ENCODE measurements at regions not wholly inside any gene's neighbourhood (a gene's known extent, or its start where the extent isn't known, plus 50 kb on each side); places are given as distances from the start of the nearest gene placed in this dataset.
"Not testable (repeated sequence)": the region's sequence is repeated elsewhere in the genome, so short reads cannot be mapped to it uniquely, and the experiment has no call there.

DNA sequence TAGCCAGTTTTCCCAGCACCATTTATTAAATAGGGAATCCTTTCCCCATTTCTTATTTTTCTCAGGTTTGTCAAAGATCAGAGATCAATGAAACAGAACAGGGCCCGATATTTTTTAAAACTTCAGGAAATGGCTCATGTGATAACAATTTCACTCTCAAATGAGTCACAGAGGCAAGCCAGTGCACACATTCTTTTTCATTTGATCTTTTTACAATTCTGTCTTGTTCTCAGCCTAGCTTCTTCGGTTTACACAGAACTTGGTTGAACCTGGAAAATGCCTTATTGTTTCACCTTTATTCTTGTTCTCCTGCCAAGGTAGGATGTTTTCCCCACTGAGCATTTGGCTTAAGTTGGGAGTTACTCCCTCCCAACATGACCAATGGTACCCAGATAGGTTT, 258.9 kb downstream of the COL12A1 start:
- DNase-seq = no peak

DNA sequence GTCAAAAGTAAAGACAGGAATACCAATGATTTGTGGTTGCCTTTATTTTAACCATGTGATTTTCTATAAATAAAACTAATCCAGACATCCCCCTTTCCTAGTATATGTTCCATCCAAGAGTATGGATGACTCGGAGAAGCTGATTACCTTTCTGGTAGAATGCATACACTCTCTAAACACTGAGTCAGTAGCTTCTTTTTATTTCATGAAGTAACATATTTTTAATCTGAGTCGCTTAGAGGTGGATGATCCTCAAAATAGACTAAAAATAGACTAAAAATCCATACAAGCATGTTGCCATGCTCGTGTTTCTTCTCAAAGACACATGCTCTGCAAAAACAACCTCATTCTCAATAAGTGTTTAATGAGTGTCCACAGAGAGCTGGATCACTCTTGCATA, 263.7 kb downstream of the COL12A1 start:
- no peak for DNase-seq

DNA sequence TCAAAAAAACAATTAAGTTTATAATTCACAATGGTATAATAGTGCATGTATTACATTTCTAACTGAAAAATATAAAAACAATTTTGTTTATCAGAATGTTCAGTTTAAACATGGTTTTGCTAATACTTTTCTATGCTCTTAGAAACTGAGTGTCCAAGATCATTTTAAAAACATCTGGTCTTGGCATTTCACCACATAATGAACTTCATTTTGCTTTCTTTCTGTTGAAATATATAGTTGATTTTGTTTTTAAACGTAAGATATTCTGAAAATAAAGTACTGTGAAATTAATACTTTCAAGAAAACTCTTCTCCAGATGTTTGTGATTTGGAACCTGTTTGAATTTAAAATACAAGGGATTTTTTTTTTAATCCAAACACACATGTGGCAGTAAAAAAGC, 264.4 kb downstream of the COL12A1 start:
- no peak for DNase-seq

DNA sequence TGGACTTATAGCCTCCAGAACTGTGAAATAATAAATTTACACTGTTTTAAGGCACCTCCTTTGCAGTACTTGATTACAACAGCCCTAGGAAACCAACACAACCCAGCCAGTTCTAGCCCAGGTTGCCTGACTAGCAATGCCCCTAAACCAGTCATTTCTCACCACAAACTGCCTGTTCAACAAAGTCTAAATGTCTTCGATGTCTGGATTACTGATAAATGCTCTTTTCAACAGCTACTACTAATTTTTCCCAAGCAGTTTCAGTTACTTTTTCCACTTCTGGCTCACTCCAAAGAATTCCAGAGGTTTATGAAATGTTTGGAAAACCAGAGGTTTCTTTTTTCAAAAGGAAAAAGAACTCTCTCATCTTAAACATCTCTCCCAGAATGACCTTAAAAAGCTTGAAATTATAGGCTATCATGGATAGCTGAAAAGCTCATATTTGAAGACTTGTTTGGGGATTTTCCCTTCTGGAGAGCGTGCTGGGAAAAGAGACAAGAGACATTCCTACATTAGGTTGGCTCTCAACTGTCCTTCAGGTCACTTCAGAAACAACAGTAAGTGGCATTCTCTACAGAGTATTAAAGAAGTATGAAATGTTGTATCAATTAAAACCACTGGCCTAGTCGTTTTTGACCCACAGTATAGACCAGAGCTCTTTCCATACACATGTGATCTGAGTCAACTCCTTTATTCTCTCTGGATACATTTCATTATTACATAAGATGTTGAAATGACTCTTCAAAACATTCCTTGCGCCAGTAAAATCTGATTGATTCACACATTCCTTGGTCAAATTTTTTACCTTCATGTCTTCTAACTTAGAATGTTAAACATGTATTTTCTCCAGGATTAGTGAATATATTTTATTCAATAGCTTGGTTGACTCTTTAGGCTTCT, 265.9 kb downstream of the COL12A1 start:
- DNase-seq = no peak

DNA sequence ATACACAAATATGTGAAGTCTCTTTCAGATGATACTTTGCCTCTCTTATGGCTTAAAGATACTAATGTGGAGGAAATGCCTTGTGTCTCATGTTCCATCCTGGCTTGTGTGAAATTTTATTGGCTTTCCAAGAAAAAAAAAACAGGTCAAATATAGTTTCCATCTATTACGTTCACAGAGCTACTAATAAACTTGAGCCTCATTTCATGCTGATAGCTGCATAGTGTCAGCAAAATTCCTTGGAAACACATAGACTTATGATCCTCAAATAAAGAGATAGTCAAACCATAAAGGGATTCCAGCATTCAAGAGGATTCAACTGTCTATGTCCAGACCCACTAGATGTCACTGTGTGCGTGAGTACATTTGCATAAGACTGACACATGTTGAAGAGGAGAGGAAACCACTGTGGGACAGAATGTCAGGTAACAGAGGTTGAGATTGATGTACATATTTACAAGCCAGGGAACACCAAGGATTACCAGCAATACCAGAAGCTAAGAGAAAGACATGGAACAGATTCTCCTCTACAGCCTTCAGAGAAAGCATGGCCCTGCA, 266.6 kb downstream of the COL12A1 start:
- no peak for DNase-seq

DNA sequence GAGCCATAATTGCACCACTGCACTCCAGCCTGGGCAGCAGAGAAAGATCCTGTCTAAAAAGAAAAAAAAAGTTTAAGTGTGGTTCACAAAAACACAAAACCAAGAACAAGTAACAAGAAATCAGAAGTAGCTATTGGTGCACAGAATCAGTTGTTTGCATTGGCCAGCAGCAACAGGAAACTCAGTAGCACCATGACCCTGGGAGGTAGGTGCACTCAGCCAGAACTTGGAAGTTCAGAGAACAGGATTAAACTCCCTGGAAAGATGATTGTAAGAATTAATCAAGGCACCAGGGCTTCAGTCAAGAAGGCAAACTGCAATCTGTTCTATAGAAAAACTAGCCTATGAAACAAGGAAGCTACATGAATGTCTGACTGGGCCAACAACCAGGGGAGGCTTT, 267.9 kb downstream of the COL12A1 start:
- DNase-seq = no peak

DNA sequence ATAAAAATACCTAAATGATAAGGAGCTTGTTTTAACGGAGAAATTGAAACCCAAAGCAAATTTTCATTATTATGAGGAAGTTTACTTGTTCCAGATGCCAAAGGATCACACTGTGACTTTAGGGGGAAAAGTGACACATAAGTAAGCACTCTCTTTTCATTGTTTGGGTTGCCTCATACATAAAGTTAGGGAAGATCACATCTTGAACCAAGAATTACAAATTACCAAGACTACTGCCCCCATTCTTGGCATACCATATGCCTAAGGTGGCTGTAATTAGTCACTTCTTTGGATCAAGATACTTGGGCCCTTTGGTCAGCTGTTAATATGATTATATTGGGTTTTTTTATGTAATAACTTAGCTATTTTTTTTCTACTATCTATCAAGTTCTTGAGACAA, 269.0 kb downstream of the COL12A1 start:
- no peak for DNase-seq

DNA sequence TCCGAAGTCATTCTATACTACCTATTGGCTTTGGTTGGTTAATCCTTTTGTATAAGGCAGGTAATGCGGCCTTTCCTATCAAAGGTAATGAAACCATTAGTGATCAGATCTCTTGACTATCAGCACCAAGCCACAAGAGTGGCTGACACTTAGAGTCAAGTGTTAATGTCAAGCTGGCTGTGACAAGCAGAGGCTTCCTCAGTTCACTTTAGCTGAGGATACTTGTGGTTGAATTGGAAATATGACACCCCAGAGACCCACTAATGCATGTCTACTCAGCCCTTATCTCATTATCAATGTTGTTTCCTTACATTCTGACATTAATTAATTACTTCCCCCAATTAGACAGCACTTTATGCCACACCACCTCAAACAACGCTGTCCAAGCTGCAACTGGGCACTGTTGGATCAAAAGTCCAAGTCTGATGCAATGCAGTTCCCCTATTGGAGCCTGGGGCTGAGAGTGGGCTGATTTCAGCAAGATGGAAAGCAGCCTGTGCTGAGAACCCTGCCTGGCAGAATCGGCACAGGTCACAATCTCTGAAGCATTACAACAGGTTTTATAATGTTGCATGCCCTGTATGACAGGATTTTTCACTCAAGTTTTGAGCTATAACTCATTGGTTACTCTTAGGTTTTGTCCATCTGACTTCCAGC, 273.5 kb downstream of the COL12A1 start:
- no peak for DNase-seq

DNA sequence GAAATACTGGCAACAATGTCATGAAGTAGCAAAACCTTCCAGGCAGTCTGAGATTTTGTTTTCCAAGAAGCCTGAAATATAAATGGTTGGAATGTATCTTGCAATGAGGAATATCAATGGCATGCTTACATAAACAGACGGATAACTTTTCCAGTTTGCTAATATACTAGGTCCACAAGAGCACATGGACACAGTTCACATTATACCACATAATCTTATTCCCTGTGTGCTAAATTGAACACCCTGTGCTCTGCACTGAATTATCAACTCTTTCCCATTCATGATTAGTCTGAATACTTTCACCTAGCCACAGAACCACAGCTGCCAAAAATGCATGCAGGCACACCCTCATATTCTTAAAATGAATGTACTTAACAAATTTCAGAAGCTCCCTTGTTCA, 274.3 kb downstream of the COL12A1 start:
- no peak for DNase-seq

DNA sequence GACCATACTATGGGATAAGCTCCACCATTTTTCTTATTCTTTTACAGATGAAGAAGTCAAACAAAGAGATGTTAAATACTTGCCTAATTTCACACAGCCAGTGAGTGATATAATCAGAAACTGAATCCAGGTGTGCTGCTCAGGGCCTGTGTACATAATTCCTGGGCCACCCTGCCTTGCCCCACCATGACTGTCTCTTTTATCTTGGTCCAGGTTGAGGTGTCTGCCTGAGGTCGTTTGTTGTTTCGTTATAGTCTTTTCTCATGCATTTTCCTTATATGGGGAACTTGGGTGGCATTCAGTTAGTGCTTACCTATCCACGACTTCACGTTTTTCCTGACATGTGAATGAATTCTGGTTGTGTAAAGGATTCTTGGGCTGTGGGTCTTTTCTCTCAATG, 277.6 kb downstream of the COL12A1 start:
- DNase-seq = no peak

DNA sequence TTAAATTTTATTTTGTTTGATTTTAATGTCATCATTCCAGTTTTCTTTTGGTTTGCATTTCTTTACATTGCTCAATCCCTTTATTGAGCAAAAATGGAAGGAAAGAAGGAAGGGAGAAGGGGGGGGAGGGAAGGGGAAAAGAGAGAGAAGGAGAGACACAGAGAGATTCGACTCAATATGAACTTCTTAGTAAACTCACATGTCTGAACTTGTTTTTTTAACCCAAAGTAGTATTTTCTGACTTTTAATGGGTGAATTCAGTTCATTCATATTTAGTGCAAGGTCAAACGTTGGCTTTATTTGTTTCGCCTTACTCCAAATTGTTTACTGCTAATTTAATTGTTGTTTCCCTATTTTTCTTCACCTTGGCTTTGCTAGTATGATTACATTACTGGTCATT, 278.6 kb downstream of the COL12A1 start:
- no peak for DNase-seq

DNA sequence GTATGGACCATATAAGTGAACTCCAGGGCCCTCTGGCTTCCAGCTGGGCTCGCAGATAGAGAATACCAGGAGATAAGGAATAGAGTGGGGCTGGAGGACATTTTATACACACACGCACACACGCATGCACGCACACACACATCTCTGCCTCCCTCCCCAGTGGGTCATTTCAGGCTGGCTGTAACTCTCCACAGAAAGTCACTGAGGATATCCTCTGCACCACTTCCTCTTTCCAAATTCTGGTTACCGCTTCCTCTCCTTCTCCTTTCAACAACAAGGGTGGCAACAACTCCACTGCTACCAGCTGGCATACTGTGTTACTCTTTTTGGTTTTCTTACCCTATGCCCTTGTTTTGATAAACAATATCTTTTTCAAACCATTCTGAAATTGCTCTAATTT, 280.2 kb downstream of the COL12A1 start:
- DNase-seq = peak; percentile 24

DNA sequence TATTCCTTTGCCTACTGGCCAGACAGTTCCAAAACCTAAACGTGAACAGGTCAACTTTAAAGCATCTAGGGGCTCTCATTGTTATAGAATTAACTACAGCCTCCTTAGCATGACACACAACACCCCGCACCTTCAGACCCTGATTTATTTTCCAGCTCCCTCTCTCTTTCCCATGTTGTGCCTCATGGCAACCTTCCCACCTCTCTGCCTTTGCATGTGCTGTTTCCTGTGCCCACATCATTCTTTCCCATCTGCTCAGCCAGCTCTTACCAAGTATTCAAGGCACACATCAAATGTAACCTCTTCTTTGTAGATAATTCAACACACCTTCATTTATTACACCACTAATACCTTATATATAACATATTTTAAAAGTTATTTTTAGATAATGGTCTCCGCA, 291.0 kb downstream of the COL12A1 start:
- no peak for DNase-seq

DNA sequence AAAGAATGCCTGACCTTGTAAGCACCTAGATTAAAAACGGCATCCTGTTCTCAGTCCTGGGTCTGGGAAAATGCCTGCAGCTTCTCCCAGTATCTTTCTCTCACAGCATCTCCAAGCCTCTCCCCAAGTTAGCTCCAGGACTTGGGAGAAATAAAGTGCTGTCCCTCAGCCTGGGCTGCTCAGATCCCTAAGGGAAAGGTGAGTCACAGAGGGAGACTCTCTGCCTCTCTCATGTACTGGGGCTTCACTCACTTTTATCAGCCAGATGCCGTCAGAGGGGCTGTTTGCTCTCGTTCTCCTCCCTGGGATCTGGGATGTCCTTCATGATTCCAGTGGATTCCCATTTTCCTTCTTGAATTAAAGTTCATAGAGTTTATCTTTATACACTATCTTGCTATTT, 293.6 kb downstream of the COL12A1 start:
- no peak for DNase-seq

DNA sequence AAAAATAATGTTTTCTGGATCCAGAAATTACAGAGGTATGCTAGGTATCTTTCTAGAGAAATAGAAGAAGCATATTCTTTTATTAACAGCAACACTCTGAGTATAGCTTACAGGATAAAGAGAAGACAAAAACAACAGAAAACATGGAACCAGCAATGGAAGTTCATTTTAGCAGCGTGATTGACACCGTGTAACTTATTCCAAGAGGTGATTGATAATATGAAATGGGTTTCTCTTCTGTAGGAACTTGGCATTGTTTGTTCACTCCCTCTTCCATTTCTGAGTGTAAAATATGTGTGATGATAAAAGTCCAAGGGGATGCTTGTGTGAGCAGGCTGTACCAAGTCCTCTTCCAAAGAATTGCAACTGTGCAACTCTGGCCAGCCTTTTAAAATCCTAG, 303.0 kb downstream of the COL12A1 start:
- no peak for DNase-seq

DNA sequence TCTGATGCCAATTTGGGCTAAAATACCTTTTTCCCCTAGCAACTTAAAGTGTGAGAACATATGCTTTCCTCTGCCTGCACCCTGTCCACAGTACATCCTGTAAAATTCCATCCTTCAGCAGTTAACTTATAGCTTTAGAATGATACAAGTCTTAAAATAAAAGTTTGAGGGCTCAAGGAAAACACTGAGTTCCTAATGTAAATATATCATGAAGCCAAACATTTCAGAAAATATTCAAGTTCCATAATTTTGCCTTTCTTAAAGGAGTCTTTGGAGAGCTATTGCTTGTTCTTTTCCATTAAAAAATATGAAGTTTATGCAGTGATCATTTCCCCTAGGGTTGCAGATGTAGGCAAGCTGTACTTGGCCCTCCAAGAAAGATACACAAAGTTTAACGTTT, 303.8 kb downstream of the COL12A1 start:
- no peak for DNase-seq

DNA sequence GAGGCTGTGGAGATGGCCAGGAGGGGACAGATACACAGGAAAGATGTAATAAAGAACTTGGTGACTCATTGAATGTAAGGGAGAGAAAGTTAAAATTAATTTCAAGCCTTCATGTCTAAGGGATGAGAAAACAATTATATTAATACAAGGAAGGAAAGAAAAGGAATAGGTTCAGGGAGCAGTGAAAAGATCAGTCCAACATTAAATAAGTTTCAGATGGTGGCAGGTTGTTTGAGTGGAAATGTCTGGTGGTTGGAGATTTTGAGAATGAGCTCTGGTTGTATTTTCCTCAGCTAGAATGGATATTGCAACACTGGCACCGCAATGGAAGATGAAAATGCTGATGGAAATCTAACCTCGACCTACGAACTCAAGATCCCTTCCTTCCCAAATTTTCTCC, 304.3 kb downstream of the COL12A1 start:
- DNase-seq = no peak

DNA sequence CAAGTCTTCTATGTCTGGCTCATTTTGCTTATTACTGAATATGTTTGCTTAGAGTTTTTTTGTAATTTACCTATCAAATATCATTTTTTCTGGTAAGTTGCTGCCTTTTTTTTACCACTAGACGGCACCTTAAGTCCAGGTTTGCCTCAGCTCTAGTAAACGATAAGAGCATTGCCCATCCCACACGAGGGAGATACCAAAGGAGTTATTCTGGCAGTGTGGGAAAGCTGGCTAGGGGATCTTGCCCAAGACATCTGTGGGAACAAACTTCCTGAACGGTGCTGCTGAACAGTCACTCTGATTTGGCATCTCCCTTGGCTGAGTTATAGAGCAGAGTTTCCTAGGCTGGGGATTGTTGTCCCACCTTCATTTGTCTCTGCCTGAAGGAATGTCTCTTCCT, 306.4 kb downstream of the COL12A1 start:
- no peak for DNase-seq

DNA sequence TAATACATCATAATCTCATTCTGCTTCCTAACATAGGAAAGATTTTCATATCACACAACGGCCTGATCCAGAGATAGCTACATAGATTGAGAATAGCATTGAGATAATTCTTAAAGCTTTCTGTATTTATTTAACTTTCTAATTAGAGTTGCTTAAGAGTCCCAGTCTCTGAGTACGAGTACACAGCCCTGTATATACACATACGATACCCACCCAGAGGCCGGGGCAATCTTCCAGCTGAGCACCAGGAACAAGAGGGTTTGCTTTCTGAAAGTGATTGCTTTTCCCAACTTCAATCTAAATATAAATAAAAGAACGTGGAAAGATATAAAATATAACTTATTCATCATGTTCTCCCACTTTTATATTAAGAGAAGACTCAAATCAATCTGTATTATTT, 313.8 kb downstream of the COL12A1 start:
- DNase-seq = no peak

DNA sequence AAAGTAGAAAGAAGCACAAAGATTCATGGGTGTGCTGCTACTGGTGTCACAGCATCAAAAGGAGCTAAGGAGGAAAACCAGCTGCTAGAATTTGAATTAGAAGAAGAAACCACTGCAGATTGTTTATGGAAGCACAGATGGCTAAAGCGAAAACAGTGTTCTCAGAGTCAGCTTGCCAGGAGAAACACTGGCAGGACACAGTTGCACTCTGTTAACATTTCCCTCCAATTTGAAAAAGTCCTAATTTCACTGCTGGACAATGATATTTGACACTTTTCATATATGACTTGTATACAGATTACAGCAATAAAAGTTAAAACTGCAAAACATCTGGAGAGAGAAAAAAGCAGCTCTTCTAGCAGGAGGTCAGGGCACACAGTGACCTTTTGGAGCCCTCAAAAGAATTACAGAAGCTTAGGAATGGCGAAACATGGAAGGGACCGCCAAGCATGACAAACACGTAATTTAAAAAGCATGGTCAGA, 314.5 kb downstream of the COL12A1 start:
- no peak for DNase-seq

DNA sequence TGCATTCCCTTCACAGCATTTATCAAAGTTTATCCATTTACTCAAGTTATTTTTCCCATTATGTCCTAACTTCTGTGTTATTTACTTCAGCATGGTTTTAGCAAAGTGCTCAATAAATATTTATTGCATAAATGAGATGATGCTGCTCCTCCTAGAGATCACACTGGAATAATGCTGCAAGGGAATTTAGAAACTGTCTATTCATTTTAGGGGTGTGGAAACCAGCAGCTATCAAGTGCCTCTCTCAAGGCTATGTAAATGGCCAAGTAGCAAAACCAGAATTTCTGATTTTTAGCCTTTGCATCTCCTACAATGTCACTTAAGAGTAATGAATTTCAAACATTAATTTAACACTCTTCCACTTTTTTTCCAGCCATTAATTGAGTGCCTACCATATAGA, 316.2 kb downstream of the COL12A1 start:
- DNase-seq = no peak

DNA sequence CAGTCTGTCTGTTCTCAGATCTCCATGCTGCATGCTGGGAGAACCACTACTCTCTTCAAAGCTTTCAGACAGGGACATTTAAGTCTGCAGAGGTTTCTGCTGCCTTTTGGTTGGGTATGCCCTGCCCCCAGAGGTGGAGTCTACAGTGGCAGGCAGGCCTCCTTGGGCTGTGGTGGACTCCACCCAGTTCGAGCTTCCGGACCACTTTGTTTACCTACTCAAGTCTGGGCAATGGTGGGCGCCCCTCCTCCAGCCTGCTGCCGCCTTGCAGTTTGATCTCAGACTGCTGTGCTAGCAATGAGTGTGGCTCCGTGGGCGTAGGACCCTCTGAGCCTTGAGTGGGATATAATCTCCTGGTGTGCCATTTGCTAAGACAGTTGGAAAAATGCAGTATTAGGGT, 317.1 kb downstream of the COL12A1 start:
- DNase-seq = not testable (repeated sequence)

DNA sequence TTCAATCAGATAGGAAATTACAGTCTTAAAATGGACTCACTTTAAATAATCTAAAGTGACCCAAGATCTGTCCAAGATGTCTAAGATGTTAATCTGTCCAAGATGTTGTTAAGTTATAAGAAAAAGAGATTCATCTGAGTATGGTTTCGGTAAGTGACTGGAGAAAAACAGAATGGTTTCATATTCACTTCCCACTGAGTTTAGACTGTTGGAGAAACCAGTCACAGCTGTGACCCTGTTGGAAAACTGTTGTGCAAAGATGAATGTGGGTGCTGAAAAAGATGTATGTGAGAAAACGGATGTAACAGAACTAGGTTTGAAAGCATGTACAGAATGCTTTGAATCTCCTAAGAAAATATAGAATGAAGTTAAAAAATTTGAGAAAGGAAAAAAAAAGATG, 325.9 kb downstream of the COL12A1 start:
- no peak for DNase-seq

DNA sequence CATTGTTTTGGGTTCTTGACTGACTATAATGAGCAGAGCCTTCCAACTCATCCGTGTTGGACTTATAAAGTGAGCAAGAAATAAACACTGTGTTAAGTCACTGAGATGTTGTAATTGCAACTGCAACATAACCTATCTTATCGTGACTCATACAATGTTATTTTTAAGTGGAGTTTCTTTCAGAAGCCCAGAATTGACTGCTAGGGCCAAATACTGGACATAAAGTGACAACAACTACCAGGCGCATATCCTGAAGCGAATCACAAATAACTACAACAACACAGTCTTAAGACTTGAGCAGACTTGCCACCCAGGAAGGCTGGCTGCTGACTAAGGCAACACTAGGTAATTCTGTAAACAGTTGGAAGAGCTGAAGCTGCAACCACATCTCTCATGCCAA, 326.6 kb downstream of the COL12A1 start:
- no peak for DNase-seq
